ENCODE measurements at regions not wholly inside any gene's neighbourhood (a gene's known extent, or its start where the extent isn't known, plus 50 kb on each side); places are given as distances from the start of the nearest gene placed in this dataset.

DNA sequence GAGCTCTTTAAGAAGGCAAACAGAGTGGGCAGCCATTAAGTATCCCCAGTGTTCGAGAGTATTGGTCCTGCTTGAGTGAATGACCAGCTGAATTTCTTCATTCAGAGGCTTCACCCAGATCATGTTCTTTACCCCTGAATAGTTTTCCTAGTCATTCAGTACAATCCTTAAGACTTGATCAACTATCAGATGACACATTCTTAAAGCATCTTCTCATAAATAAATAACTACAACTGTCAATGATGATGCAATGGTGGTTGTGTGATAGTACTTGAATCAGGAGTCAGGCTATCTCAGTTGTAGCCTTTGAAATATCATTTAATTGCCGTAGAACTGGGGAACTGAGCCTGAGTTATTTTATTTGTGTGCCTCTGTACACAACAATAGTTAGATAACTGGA lies 416.8 kb upstream of the CCL2 start:
- Histone ChIP-seq H3K4me3 (ENCODE audit: low read depth, low read length) (no peak overlapping the region), H3K79me2 (ENCODE audit: control insufficient read depth, insufficient read depth, low read length, unreplicated experiment) (no peaks in the 10 kb centered on the region), H3K27me3 (ENCODE audit: insufficient read depth, low read length) (no peaks in the 10 kb centered on the region)

DNA sequence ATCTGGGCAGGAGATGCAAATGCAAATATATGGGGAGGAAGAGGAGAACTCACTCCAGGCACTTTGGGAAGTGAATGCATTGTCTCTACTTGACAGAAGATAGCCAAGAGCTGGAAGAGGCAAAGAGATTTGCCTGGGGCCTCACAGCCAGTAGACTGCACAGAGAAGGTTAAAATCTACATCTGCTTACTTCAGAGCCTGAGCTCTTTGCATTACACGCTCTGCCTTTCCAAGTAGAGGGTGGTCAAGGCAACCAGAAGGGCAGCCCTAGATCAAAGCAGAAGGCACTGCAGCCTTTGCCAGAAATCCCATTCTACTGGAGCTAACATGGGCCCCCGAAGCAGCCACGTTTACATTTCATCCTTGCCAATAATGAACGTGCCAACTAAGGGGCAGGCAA lies 407.2 kb upstream of the CCL2 start:
- Histone ChIP-seq H3K79me2 (ENCODE audit: control insufficient read depth, insufficient read depth, low read length, unreplicated experiment) (no peaks in the 10 kb centered on the region), H3K36me3 (ENCODE audit: insufficient read depth, low read length) (no peaks in the 10 kb centered on the region), H3K27me3 (ENCODE audit: insufficient read depth, low read length) (no peaks in the 10 kb centered on the region), H3K4me1 (ENCODE audit: control insufficient read depth, insufficient read depth, low read length, unreplicated experiment) (no peaks in the 10 kb centered on the region), H2AFZ (ENCODE audit: low read length, unreplicated experiment) (no peak overlapping the region), H3K27ac (ENCODE audit: low read depth, low read length) (no peak overlapping the region), H3K4me3 (ENCODE audit: low read depth, low read length) (no peak overlapping the region)

More for the DNA sequence above, 416.8 kb upstream of the CCL2 start:
- Histone ChIP-seq H2AFZ (ENCODE audit: low read length, unreplicated experiment) (no peak overlapping the region), H3K4me1 (ENCODE audit: control insufficient read depth, insufficient read depth, low read length, unreplicated experiment) (no peaks in the 10 kb centered on the region), H3K27ac (ENCODE audit: low read depth, low read length) (no peak overlapping the region), H3K36me3 (ENCODE audit: insufficient read depth, low read length) (no peaks in the 10 kb centered on the region)

DNA sequence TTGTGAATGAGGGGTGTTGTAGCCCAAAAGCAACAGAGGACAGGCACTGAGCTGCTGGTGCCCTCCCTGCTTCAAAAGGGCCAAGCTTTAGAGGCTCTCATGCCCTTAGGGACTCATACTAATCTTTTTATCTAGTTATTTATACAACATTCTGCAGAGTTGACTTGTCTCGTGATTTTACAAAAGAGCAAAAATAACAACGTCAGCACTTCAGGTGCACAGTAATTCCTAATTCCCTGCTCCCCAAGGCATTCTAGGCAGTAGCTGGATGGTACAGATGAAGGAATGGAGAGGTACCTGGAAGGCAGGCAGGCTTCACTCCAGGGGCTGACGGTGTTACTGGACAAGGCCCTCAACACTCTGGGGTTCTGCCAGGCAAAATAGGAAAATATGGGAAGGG lies 406.7 kb upstream of the CCL2 start:
- H3K27me3 ChIP-seq (ENCODE audit: insufficient read depth, low read length), result no peaks in the 10 kb centered on the region
- no peaks in the 10 kb centered on the region for H3K79me2 ChIP-seq (ENCODE audit: control insufficient read depth, insufficient read depth, low read length, unreplicated experiment)
- no peak overlapping the region for H2AFZ ChIP-seq (ENCODE audit: low read length, unreplicated experiment)
- H3K36me3 ChIP-seq (ENCODE audit: insufficient read depth, low read length), result no peaks in the 10 kb centered on the region
- no peak overlapping the region for H3K4me3 ChIP-seq (ENCODE audit: low read depth, low read length)
- no peak overlapping the region for H3K27ac ChIP-seq (ENCODE audit: low read depth, low read length)
- no peaks in the 10 kb centered on the region for H3K4me1 ChIP-seq (ENCODE audit: control insufficient read depth, insufficient read depth, low read length, unreplicated experiment)

DNA sequence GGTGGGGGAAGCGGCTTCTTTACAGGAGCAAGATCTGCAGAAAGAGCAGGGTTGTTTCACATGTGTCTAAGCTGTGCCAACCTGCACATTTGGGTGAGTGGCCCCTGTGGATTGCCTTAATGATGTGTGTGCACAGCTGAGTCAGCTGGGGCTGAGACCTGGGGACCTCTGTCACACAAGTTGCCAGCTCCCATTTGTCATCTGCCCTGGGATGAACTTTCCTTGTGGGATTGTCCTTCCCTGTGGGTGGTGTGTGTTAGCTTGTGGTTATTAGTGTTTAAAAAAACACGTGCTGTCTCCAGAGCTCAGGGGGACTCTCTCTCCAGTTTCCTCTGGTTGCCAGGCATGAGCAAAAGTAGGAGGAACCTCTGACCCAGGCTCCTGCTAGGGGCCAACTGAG lies 400.5 kb upstream of the CCL2 start:
- H3K27me3 ChIP-seq (ENCODE audit: insufficient read depth, low read length), result no peaks in the 10 kb centered on the region
- H3K4me1 ChIP-seq (ENCODE audit: control insufficient read depth, insufficient read depth, low read length, unreplicated experiment), result no peaks in the 10 kb centered on the region
- H3K27ac ChIP-seq (ENCODE audit: low read depth, low read length), result no peak overlapping the region
- H3K4me3 ChIP-seq (ENCODE audit: low read depth, low read length), result no peak overlapping the region
- no peaks in the 10 kb centered on the region for H3K36me3 ChIP-seq (ENCODE audit: insufficient read depth, low read length)
- no peak overlapping the region for H2AFZ ChIP-seq (ENCODE audit: low read length, unreplicated experiment)
- no peaks in the 10 kb centered on the region for H3K79me2 ChIP-seq (ENCODE audit: control insufficient read depth, insufficient read depth, low read length, unreplicated experiment)

DNA sequence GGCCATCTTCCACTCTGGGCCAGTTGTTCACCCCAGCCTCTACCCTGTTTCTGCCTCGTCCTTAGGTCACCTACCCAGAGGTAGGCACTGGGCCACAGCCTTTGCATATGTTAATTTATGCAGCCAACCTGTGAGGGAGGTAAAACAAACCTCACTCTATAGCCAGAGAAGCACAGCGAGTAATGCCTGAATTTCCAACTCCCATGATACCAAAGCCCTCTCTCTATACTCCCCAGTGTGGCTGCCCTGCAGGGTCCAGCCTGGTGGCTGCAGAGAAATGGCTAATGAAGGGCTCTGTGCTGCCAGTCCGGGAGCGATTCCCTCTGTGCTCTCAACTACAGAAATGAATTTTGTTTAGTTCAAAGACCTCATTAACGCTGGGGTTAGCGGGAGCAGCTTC lies 397.0 kb upstream of the CCL2 start:
- Histone ChIP-seq H3K36me3 (ENCODE audit: insufficient read depth, low read length) (no peaks in the 10 kb centered on the region), H3K27me3 (ENCODE audit: insufficient read depth, low read length) (no peaks in the 10 kb centered on the region), H3K27ac (ENCODE audit: low read depth, low read length) (no peak overlapping the region), H3K4me1 (ENCODE audit: control insufficient read depth, insufficient read depth, low read length, unreplicated experiment) (no peaks in the 10 kb centered on the region), H3K79me2 (ENCODE audit: control insufficient read depth, insufficient read depth, low read length, unreplicated experiment) (no peaks in the 10 kb centered on the region), H2AFZ (ENCODE audit: low read length, unreplicated experiment) (no peak overlapping the region), H3K4me3 (ENCODE audit: low read depth, low read length) (no peak overlapping the region)

DNA sequence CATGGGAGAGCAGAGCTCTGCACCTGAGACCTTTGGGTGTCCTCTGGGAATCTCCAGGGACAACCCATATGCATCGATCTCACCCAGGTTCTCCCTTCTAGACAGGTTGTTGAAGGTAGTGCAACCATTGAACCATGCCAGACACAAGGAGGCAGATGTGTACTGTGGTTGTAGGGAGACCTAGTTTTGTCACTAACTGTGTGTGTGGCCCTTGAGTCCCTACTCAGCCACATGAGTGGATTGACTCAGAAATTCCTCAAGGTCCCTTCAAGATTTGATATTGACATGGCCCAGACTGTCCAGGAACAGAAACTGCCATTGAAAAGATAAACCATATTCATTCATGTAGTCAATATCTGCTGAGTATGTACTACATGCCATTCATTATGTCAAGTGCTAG lies 396.4 kb upstream of the CCL2 start:
- no peak overlapping the region for H3K27ac ChIP-seq (ENCODE audit: low read depth, low read length)
- no peaks in the 10 kb centered on the region for H3K27me3 ChIP-seq (ENCODE audit: insufficient read depth, low read length)
- H3K79me2 ChIP-seq (ENCODE audit: control insufficient read depth, insufficient read depth, low read length, unreplicated experiment), result no peaks in the 10 kb centered on the region
- no peaks in the 10 kb centered on the region for H3K36me3 ChIP-seq (ENCODE audit: insufficient read depth, low read length)
- no peak overlapping the region for H2AFZ ChIP-seq (ENCODE audit: low read length, unreplicated experiment)
- no peak overlapping the region for H3K4me3 ChIP-seq (ENCODE audit: low read depth, low read length)
- no peaks in the 10 kb centered on the region for H3K4me1 ChIP-seq (ENCODE audit: control insufficient read depth, insufficient read depth, low read length, unreplicated experiment)

DNA sequence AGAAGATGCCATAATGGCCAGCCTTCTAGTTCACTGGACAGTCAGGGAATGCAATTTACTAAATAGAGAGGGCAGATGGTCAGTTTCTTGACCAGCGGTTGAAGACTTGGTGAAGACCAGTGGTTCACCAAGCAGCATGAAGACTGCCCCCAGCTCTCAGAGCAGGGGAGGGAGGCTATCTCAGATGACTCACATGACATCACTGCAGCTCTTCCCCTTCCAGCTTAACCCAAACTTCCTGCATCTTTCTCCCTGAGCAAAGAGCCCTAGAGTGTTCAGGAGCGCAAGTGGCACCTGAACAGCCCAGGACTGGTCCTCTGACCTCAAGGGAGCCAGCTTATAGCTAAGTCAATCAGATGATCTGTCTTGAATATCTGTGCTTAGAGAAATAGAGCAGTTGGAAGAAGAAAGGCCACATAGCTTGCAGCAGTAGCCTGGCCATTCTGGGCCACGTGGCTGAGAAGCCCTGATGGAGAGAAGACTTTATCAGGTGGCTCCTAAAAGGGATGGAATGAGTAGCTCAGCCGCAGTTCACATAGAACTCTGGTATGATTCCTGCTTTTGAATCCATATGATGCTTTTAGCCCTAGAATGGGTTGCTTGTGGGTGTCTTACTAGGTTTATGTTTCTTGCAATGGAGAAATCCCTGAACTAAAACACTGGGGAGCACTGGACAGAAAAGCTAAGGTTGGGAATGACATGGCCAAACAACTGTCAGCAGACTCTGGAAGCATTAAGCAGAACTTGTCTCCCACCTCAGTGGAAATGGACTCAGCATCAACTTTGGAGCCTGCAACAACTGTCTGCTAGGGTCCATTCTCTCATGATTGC lies 392.1 kb upstream of the CCL2 start:
- Histone ChIP-seq H3K27ac (ENCODE audit: low read depth, low read length) (no peak overlapping the region), H3K27me3 (ENCODE audit: insufficient read depth, low read length) (no peaks in the 10 kb centered on the region), H3K36me3 (ENCODE audit: insufficient read depth, low read length) (no peaks in the 10 kb centered on the region), H3K4me3 (ENCODE audit: low read depth, low read length) (no peak overlapping the region), H3K79me2 (ENCODE audit: control insufficient read depth, insufficient read depth, low read length, unreplicated experiment) (no peaks in the 10 kb centered on the region), H3K4me1 (ENCODE audit: control insufficient read depth, insufficient read depth, low read length, unreplicated experiment) (no peaks in the 10 kb centered on the region), H2AFZ (ENCODE audit: low read length, unreplicated experiment) (no peak overlapping the region)

DNA sequence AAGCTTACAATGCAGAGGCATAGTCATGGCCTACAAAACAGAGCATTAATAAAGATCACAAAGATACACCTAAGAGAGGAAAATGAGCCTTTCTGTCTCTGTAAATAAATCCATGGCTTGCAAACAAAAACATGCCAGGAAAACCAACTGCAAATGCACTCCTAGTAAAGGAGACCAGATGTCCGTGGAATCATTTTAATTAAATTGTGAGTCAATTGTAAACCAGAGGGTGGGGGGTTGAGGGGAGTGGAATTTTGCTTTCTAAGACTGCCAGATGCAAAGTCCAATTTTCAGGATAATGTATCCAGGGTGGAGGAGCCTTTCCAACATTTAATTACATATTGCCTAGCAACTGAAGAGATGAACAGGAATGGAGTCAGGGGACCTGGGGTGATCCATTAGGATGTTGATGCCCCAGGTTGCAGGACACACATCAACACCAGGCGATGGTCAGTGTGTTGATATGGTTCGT lies 390.3 kb upstream of the CCL2 start:
- Histone ChIP-seq H3K79me2 (ENCODE audit: control insufficient read depth, insufficient read depth, low read length, unreplicated experiment) (no peaks in the 10 kb centered on the region), H2AFZ (ENCODE audit: low read length, unreplicated experiment) (no peak overlapping the region), H3K27me3 (ENCODE audit: insufficient read depth, low read length) (no peaks in the 10 kb centered on the region), H3K27ac (ENCODE audit: low read depth, low read length) (no peak overlapping the region), H3K36me3 (ENCODE audit: insufficient read depth, low read length) (no peaks in the 10 kb centered on the region), H3K4me1 (ENCODE audit: control insufficient read depth, insufficient read depth, low read length, unreplicated experiment) (no peaks in the 10 kb centered on the region), H3K4me3 (ENCODE audit: low read depth, low read length) (no peak overlapping the region)

DNA sequence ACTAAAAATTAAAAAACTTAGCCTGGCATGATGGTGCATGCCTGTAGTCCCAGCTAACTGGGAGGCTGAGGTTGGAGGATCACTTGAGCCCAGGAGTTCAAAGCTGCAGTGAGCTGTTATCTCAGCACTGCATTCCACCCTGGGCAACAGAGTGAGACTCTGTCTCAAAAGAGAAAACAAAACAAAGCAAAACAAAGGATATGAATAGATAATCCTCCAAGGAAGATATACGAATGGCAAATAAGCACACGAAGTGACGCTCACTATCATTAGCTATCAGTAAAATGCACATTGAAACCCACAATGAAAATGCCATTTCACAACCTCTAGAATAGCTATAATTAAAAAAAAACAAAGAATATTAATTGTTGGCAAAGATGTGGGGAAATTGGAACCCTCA lies 386.2 kb upstream of the CCL2 start:
- H3K79me2 ChIP-seq (ENCODE audit: control insufficient read depth, insufficient read depth, low read length, unreplicated experiment), result no peaks in the 10 kb centered on the region

DNA sequence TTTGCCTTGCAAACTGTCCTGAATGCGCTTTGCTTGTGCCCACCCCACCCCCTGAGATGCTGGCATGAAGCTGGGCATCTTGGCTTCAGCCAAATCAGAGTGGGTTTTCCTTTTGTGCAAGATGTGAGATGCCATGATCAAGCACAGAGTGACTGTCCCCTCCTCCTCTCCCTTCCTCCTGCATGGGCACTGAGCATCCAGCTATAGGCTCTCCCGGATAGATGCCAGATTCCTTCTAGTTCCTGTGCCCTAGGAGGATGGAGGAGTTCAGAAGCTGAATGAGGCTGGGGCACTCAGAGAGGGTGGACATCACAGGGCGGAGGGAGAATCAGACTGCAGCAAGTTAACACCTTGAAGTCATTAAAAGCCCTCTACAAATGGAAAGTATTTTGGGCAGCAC lies 384.1 kb upstream of the CCL2 start:
- Histone ChIP-seq H3K36me3 (ENCODE audit: insufficient read depth, low read length) (no peaks in the 10 kb centered on the region), H3K4me3 (ENCODE audit: low read depth, low read length) (no peak overlapping the region)

More for the DNA sequence above, 386.2 kb upstream of the CCL2 start:
- Histone ChIP-seq H3K27ac (ENCODE audit: low read depth, low read length) (no peak overlapping the region), H2AFZ (ENCODE audit: low read length, unreplicated experiment) (no peak overlapping the region), H3K27me3 (ENCODE audit: insufficient read depth, low read length) (no peaks in the 10 kb centered on the region), H3K36me3 (ENCODE audit: insufficient read depth, low read length) (no peaks in the 10 kb centered on the region), H3K4me3 (ENCODE audit: low read depth, low read length) (no peak overlapping the region), H3K4me1 (ENCODE audit: control insufficient read depth, insufficient read depth, low read length, unreplicated experiment) (no peaks in the 10 kb centered on the region)

DNA sequence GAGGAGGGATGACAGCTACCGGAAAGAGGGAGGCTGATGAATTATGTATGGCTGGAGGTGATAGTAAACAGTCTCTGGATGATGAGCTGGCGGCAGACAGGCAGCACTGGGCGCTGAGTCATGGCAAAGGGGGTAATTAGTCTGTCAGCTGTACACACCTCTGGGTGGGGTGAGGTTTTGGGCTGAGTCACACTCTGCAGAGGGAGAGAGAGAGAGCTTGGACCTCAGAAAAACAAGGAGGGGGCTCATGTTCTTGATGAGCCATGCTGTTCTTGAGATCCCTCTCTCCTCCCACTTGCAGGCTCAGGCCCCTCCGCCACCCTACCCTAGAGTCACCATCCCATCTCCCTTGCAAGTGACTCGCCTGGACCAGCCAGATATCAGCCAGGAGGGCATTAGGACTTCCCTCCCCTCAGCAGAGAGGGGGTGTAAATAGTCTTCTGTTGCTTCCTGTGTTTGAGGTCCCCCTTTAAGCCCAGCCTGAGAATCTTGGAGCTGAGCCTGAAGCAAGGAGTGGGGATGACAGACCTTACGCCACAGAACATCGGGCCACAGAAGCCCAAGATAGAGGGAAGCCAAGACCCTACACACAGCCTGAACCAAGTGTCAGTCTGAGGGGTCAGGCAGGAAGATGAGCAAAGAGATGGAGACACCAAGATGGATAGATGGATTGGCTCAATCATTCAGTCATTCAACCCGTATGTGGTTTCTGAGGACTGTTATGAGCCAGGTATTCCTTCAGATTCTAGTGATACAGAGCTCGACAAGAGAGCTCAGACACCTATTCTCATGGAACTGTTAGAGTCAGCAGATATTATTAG lies 383.2 kb upstream of the CCL2 start:
- H3K36me3 ChIP-seq (ENCODE audit: insufficient read depth, low read length), result no peaks in the 10 kb centered on the region
- no peaks in the 10 kb centered on the region for H3K79me2 ChIP-seq (ENCODE audit: control insufficient read depth, insufficient read depth, low read length, unreplicated experiment)
- H3K27ac ChIP-seq (ENCODE audit: low read depth, low read length), result no peak overlapping the region
- H3K4me3 ChIP-seq (ENCODE audit: low read depth, low read length), result no peak overlapping the region
- no peak overlapping the region for H2AFZ ChIP-seq (ENCODE audit: low read length, unreplicated experiment)
- no peaks in the 10 kb centered on the region for H3K27me3 ChIP-seq (ENCODE audit: insufficient read depth, low read length)
- no peaks in the 10 kb centered on the region for H3K4me1 ChIP-seq (ENCODE audit: control insufficient read depth, insufficient read depth, low read length, unreplicated experiment)

More for the DNA sequence above, 384.1 kb upstream of the CCL2 start:
- Histone ChIP-seq H2AFZ (ENCODE audit: low read length, unreplicated experiment) (no peak overlapping the region), H3K79me2 (ENCODE audit: control insufficient read depth, insufficient read depth, low read length, unreplicated experiment) (no peaks in the 10 kb centered on the region), H3K4me1 (ENCODE audit: control insufficient read depth, insufficient read depth, low read length, unreplicated experiment) (no peaks in the 10 kb centered on the region), H3K27me3 (ENCODE audit: insufficient read depth, low read length) (no peaks in the 10 kb centered on the region), H3K27ac (ENCODE audit: low read depth, low read length) (no peak overlapping the region)
